H1 (cell line): ENCODE measurements at regions not wholly inside any gene's neighbourhood (a gene's known extent, or its start where the extent isn't known, plus 50 kb on each side); places are given as distances from the start of the nearest gene placed in this dataset.

Experiments used
- CTCF ChIA-PET: fragments of 300-600 bp; sonication (Branson Sonifier 250); formaldehyde crosslinking; loops from one replicate; lab custom pipeline; 2021; ENCODE audit not compliant: partially characterized antibody; lab: Charles Lee
- POLR2A ChIA-PET: fragments of 300-600 bp; sonication (Branson Sonifier 250); formaldehyde crosslinking; loops from one replicate; lab custom pipeline; 2021; ENCODE audit warnings: inconsistent platforms; ENCODE audit not compliant: partially characterized antibody; lab: Charles Lee
- DNase-seq, 2 experiments: peaks; one replicate each; pipeline versions ENCODE4 v3.0.0 to v3.0.0-alpha.2; 2010 to 2022; ENCODE audit warnings: low spot score in 2 of 2, low read depth in 1 of 2, mixed read lengths in 1 of 2
- FAIRE-seq: peaks from 2 replicates; lab custom pipeline; 2011; peaks lifted over from hg19 to GRCh38; lab: Jason Lieb, UNC
- H2AFZ ChIP-seq: 2 replicates; pipeline ENCODE4 v1.8.1; 2012; ENCODE audit warnings: low read length, inconsistent platforms
- H2AK5ac ChIP-seq: 2 replicates; pipeline ENCODE4 v1.6.1; 2013; ENCODE audit warnings: low read depth, low read length
- H2BK120ac ChIP-seq: replicated peaks from 2 replicates; pipeline ENCODE3; 2013; ENCODE audit warnings: low read depth, low read length, inconsistent platforms
- H2BK12ac ChIP-seq: 2 replicates; pipeline ENCODE4 v1.6.1; 2013; ENCODE audit warnings: low read depth, low read length
- H2BK15ac ChIP-seq: 2 replicates; pipeline ENCODE4 v1.6.1; 2013; ENCODE audit warnings: low read length
- H2BK20ac ChIP-seq: 2 replicates; pipeline ENCODE4 v1.6.1; 2013; ENCODE audit warnings: low read length
- H2BK5ac ChIP-seq: 2 replicates; pipeline ENCODE4 v1.6.1; 2013; ENCODE audit warnings: low read depth, low read length
- H3K14ac ChIP-seq: 2 replicates; pipeline ENCODE4 v1.6.1; 2013; ENCODE audit warnings: inconsistent platforms; ENCODE audit not compliant: insufficient read length
- H3K18ac ChIP-seq: 2 replicates; pipeline ENCODE4 v1.6.1; 2013; ENCODE audit warnings: low read length; ENCODE audit errors: extremely low read depth
- H3K23ac ChIP-seq: 2 replicates; pipeline ENCODE4 v1.6.1; 2013; ENCODE audit warnings: inconsistent platforms; ENCODE audit not compliant: insufficient read length
- H3K23me2 ChIP-seq: 2 replicates; pipeline ENCODE4 v1.6.1; 2013; ENCODE audit warnings: low read depth, low read length
- H3K27ac ChIP-seq: 2 replicates; pipeline ENCODE4 v1.6.1; 2011; ENCODE audit warnings: low read depth, low read length, inconsistent platforms
- H3K27me3 ChIP-seq, 4 experiments: replicated peaks in 1 of 4; 1 replicate in 1 of 4; 2 replicates in 3 of 4; pipeline versions ENCODE4 v1.6.1 to v1.8.1; 2011 to 2013; ENCODE audit warnings: low read length in 3 of 4, mild to moderate bottlenecking in 3 of 4, inconsistent platforms in 2 of 4, mixed read lengths in 2 of 4, moderate library complexity in 1 of 4; ENCODE audit not compliant: control insufficient read depth in 3 of 4, insufficient read depth in 3 of 4; ENCODE audit errors: extremely low read depth in 1 of 4
- H3K36me3 ChIP-seq, 4 experiments: 2 replicates each; pipeline versions ENCODE4 v1.6.1 to v1.8.1; 2011 to 2013; ENCODE audit warnings: mild to moderate bottlenecking in 4 of 4, low read length in 3 of 4, moderate library complexity in 2 of 4, control low read depth in 1 of 4, inconsistent platforms in 1 of 4; ENCODE audit not compliant: insufficient read depth in 4 of 4, control insufficient read depth in 2 of 4
- H3K4ac ChIP-seq: replicated peaks from 2 replicates; pipeline ENCODE3; 2013; ENCODE audit warnings: low read length, low read depth, mixed read lengths, inconsistent platforms; ENCODE audit not compliant: insufficient read length
- H3K4me1 ChIP-seq, 4 experiments: replicated peaks in 1 of 4; 1 replicate in 1 of 4; 2 replicates in 3 of 4; pipeline versions ENCODE4 v1.6.1 to v1.8.1; 2011 to 2013; ENCODE audit warnings: low read length in 3 of 4, inconsistent platforms in 2 of 4, mixed read lengths in 1 of 4; ENCODE audit not compliant: insufficient read depth in 4 of 4, control insufficient read depth in 3 of 4
- H3K4me2 ChIP-seq, 2 experiments: 2 replicates each; pipeline versions ENCODE4 v1.6.1 to v1.8.1; 2011 to 2013; ENCODE audit warnings: low read depth in 2 of 2, low read length in 2 of 2, control low read depth in 1 of 2, inconsistent platforms in 1 of 2, mild to moderate bottlenecking in 1 of 2; ENCODE audit not compliant: insufficient read depth in 1 of 2
- H3K4me3 ChIP-seq, 4 experiments: fragments of 200-600, 300-600 bp in 1 of 4; sonication (generic), shearing (Covaris generic), sonication (Bioruptor Twin) in 1 of 4; 2 replicates each; pipeline versions ENCODE4 v1.5.1 to v1.8.1; 2011 to 2016; ENCODE audit warnings: low read length in 4 of 4, low read depth in 3 of 4, control low read depth in 2 of 4, inconsistent platforms in 2 of 4, mild to moderate bottlenecking in 2 of 4, mixed read lengths in 1 of 4, moderate library complexity in 1 of 4; ENCODE audit not compliant: insufficient read depth in 2 of 4; ENCODE audit errors: extremely low read depth in 1 of 4
- H3K56ac ChIP-seq: replicated peaks from 2 replicates; pipeline ENCODE3; 2013; ENCODE audit warnings: low read depth, mild to moderate bottlenecking, mixed read lengths, low read length, inconsistent platforms; ENCODE audit not compliant: insufficient read length
- H3K79me1 ChIP-seq: 2 replicates; pipeline ENCODE4 v1.6.1; 2013; ENCODE audit warnings: low read depth, low read length, control low read depth
- H3K79me2 ChIP-seq, 2 experiments: 2 replicates each; pipeline versions ENCODE4 v1.6.1 to v1.8.1; 2012 to 2013; ENCODE audit warnings: low read length in 2 of 2, mild to moderate bottlenecking in 2 of 2, inconsistent platforms in 1 of 2; ENCODE audit not compliant: insufficient read depth in 2 of 2, control insufficient read depth in 1 of 2
- H3K9ac ChIP-seq, 4 experiments: replicated peaks in 1 of 4; 1 replicate in 1 of 4; 2 replicates in 3 of 4; pipeline versions ENCODE4 v1.6.1 to v1.8.1; 2011 to 2013; ENCODE audit warnings: low read depth in 3 of 4, low read length in 3 of 4, control low read depth in 2 of 4, mild to moderate bottlenecking in 2 of 4, moderate library complexity in 2 of 4, inconsistent platforms in 1 of 4; ENCODE audit errors: extremely low read depth in 1 of 4
- H3K9me3 ChIP-seq, 2 experiments: 2 replicates each; pipeline versions ENCODE4 v1.6.1 to v1.8.1; 2012 to 2013; ENCODE audit warnings: mild to moderate bottlenecking in 2 of 2, moderate library complexity in 2 of 2, control low read depth in 1 of 2, inconsistent platforms in 1 of 2, low read depth in 1 of 2, low read length in 1 of 2, mixed read lengths in 1 of 2; ENCODE audit not compliant: insufficient read depth in 2 of 2
- H4K20me1 ChIP-seq, 2 experiments: replicated peaks in 1 of 2; 2 replicates each; pipeline versions ENCODE3 to v1.8.1; 2011 to 2013; ENCODE audit warnings: inconsistent platforms in 2 of 2, low read length in 2 of 2, mild to moderate bottlenecking in 1 of 2; ENCODE audit not compliant: insufficient read depth in 2 of 2, control insufficient read depth in 1 of 2
- H4K5ac ChIP-seq: 2 replicates; pipeline ENCODE4 v1.6.1; 2013; ENCODE audit warnings: low read length, low read depth, mixed read lengths, inconsistent platforms; ENCODE audit not compliant: insufficient read length
- H4K8ac ChIP-seq: 2 replicates; pipeline ENCODE4 v1.8.0; 2013; ENCODE audit warnings: mild to moderate bottlenecking, moderate library complexity, low read length, inconsistent platforms; ENCODE audit not compliant: insufficient read depth; ENCODE audit errors: extremely low read depth
- H4K91ac ChIP-seq: replicated peaks from 2 replicates; pipeline ENCODE3; 2013; ENCODE audit warnings: low read length, mixed read lengths, inconsistent platforms; ENCODE audit not compliant: insufficient read length
- PHF8 ChIP-seq: fragments of 200-600 bp; sonication (generic); conservative IDR thresholded peaks from 2 replicates; pipeline ENCODE4 v1.7.1; 2012; ENCODE audit warnings: low read depth, mild to moderate bottlenecking, inconsistent platforms, low read length, moderate library complexity
- WGBS, 2 experiments: shearing (Covaris generic) in 1 of 2; methylation state at CpG; one replicate each; pipeline versions ENCODE4 v1.1.6 to v1.1.7; 2013 to 2015; ENCODE audit warnings: low lambda C conversion rate in 2 of 2, mixed read lengths in 2 of 2, inconsistent platforms in 1 of 2, low coverage in 1 of 2, missing lambda C conversion rate in 1 of 2; ENCODE audit not compliant: insufficient replicate concordance in 2 of 2, insufficient coverage in 1 of 2, insufficient read length in 1 of 2; ENCODE audit errors: extremely low coverage in 1 of 2, missing lambda C conversion rate in 1 of 2; 5-methylcytosine and 5-hydroxymethylcytosine counted together

GRCh38 chr10:64174666-64175255, 653.6 kb downstream of the REEP3 start:
- Histone ChIP-seq H3K4me3 (no peak overlapping the region), H3K56ac (no peak overlapping the region), H2AFZ (no peak overlapping the region), H4K91ac (no peak overlapping the region), H3K4me1 (no peaks in the 10 kb centered on the region), H3K36me3 (no peaks in the 10 kb centered on the region), H2BK15ac (no peak overlapping the region), H3K4ac (no peak overlapping the region), H3K23ac (no peak overlapping the region), H4K5ac (no peak overlapping the region), H3K27ac (no peak overlapping the region), H3K9ac (no peak overlapping the region), H3K79me1 (no peaks in the 10 kb centered on the region), H3K18ac (no peak overlapping the region), H4K20me1 (no peaks in the 10 kb centered on the region), H2BK120ac (no peak overlapping the region), H2AK5ac (no peak overlapping the region), H3K9me3 (no peaks in the 10 kb centered on the region), H3K4me2 (no peak overlapping the region), H2BK12ac (no peak overlapping the region), H2BK20ac (no peak overlapping the region), H3K79me2 (no peaks in the 10 kb centered on the region), H3K27me3 (no peaks in the 10 kb centered on the region), H3K23me2 (no peaks in the 10 kb centered on the region), H3K14ac (no peak overlapping the region), H4K8ac (no peak overlapping the region), H2BK5ac (no peak overlapping the region)
- ChIA-PET CTCF (no interaction called here), POLR2A (no interaction called here)
- WGBS, 2 experiments: 92 to 100% methylated on average over 3 to 9 of the region's 9 CpGs
- FAIRE-seq (no peak), DNase-seq (no peak)
- no peak for TF ChIP-seq PHF8
